Coronary artery (tissue), 2 donors: ENCODE measurements at regions not wholly inside any gene's neighbourhood (a gene's known extent, or its start where the extent isn't known, plus 50 kb on each side); places are given as distances from the start of the nearest gene placed in this dataset.

Experiments used
- DNase-seq: peaks from one replicate; pipeline ENCODE4 v3.0.0-alpha.2; 2017; ENCODE audit warnings: low spot score
- H3K27ac ChIP-seq, 2 donors: fragments of 200-600 bp; sonication (generic); one replicate each; pipeline ENCODE4 v1.5.1; 2016 to 2019
- H3K4me3 ChIP-seq: fragments of 200-600 bp; sonication (generic); 2 replicates; pipeline ENCODE4 v1.5.1; 2016; ENCODE audit warnings: mild to moderate bottlenecking, moderate library complexity
- TF ChIP-seq, protein P1 (sequence below): fragments of 200-600 bp; sonication (generic); IDR thresholded peaks from one replicate; pipeline ENCODE4 v1.5.1; 2019; ENCODE audit warnings: antibody characterized with exemption

DNA sequence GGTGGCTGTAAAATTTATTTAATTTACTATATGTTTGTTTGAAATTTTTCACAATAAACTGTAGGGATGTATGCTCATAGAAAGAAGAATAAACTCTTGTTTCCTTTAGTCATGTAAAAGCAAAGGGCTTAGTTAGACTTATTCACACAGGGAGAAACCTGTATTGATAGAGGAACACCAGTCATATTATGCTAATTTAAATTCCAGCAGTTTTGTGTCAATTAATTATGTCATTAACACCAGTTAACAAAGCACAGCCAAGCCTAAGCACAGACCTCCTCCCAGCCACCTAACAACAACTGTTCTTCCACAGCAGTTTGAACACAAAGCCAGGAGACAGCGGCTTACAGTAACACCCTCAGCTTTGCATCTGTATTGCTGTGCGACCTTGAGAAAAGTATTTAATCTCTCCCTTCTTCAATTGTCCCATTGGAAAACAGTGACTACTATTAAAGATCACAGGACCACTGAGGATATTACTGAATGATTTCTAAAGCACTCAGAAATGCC lies 260.8 kb upstream of the RRP15 start:
- no peak for DNase-seq
- no peak overlapping the region for H3K4me3 ChIP-seq
- no peak overlapping the region for H3K27ac ChIP-seq
- TF ChIP-seq, protein P1, sequence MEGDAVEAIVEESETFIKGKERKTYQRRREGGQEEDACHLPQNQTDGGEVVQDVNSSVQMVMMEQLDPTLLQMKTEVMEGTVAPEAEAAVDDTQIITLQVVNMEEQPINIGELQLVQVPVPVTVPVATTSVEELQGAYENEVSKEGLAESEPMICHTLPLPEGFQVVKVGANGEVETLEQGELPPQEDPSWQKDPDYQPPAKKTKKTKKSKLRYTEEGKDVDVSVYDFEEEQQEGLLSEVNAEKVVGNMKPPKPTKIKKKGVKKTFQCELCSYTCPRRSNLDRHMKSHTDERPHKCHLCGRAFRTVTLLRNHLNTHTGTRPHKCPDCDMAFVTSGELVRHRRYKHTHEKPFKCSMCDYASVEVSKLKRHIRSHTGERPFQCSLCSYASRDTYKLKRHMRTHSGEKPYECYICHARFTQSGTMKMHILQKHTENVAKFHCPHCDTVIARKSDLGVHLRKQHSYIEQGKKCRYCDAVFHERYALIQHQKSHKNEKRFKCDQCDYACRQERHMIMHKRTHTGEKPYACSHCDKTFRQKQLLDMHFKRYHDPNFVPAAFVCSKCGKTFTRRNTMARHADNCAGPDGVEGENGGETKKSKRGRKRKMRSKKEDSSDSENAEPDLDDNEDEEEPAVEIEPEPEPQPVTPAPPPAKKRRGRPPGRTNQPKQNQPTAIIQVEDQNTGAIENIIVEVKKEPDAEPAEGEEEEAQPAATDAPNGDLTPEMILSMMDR, result no peak

DNA sequence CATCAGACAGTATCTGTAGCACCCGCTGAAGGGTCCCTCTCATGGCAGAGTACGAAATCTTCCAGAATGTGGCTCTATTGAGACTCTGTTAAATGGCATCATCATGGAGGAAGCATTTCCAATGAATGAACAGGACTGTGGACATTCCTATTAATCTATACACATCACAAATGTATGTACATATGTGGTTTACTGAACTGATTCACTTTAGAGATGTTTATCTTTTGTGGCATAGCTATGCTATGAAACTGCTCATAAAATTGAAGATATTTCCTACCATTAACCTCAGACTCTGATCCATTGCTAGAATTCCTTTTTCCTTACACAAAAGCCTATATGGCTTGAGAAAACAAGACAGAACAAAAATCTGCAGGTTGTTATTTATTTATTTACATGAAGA lies 259.6 kb upstream of the RRP15 start:
- no peak for DNase-seq
- Histone ChIP-seq H3K27ac (no peak overlapping the region), H3K4me3 (no peak overlapping the region)
- TF ChIP-seq, protein P1, result no peak

DNA sequence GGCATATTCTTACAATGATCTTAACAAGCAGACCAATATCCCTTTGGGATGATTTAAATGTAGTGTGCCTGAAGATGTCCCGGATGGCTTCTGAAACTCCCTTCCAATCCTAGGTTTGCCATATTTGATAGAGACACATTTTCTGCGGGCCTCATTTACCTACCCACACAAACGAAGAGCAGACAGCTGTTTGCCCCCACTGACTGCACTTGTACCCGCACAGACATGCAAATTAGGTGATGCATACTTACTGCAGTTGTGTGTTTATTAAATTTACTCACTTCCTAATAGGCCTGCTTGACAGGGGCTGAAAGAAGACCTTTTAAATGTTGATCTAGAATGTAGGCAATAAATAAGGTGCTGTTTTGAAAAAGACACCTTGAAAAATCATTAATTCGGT lies 257.9 kb upstream of the RRP15 start:
- TF ChIP-seq, protein P1, result no peak
- no peak for DNase-seq
- no peak overlapping the region for H3K27ac ChIP-seq
- H3K4me3 ChIP-seq, result no peak overlapping the region

DNA sequence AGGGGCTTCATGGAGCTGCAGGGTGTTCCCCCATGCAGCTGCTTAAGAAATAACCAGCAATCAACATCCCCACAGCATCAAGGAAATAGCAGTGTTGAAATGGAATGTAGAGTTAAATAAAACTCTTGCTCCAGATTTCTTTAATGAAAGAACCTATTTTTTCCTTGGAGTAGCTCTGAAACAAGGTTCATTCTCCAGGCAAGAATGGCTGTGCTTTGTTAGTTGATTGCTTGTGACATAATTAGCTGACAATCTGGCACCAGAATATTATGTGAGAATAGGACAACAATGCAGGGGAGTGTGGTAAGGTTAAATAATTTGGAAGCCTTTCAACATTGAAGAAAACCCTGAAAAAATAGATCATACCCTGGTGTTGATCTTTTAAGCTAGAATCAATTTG lies 254.2 kb upstream of the RRP15 start:
- H3K27ac ChIP-seq, result no peak overlapping the region
- no peak for DNase-seq
- TF ChIP-seq, protein P1, result no peak

DNA sequence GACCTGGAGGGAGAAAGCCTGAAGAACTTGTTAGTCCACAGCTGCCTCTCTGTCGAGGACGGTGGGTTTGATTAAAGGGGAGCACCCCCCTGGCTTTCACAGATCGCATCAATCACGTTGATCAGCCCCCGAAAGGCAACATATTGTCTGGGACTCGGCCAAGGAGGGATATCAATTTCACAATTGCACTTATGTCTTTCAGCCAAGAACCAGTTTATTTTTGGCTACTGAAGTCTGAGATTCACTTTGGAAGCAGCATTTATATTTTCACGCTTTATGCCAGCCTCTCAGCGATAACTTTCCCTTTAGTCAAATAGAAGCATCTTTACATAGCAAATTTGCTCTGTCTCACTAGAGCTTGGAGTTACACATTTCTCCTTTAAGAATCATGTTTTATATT lies 253.2 kb upstream of the RRP15 start:
- H3K4me3 ChIP-seq, result no peak overlapping the region
- no peak overlapping the region for H3K27ac ChIP-seq
- TF ChIP-seq, protein P1, result no peak
- no peak for DNase-seq

More for the DNA sequence above, 254.2 kb upstream of the RRP15 start:
- no peak overlapping the region for H3K4me3 ChIP-seq

DNA sequence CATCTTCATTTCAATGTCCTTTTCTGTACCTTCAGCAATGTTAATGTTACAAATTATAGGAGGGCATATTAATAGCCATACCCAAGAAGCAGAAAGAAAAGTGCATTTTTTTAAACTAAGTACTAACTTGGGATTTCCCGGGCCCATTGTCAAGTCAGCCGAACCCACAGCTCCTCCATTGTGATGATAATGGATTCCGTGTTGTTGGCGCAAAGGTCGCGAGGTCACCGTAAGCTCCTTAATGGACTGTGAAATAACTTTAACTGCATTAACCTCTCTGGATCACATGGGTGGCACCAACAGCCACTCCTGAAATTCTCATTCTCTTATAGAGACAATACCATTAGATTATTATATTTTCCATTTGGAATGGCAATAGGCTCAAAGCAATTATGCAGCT lies 250.6 kb upstream of the RRP15 start:
- no peak overlapping the region for H3K4me3 ChIP-seq
- no peak overlapping the region for H3K27ac ChIP-seq
- no peak for DNase-seq
- TF ChIP-seq, protein P1, result no peak

DNA sequence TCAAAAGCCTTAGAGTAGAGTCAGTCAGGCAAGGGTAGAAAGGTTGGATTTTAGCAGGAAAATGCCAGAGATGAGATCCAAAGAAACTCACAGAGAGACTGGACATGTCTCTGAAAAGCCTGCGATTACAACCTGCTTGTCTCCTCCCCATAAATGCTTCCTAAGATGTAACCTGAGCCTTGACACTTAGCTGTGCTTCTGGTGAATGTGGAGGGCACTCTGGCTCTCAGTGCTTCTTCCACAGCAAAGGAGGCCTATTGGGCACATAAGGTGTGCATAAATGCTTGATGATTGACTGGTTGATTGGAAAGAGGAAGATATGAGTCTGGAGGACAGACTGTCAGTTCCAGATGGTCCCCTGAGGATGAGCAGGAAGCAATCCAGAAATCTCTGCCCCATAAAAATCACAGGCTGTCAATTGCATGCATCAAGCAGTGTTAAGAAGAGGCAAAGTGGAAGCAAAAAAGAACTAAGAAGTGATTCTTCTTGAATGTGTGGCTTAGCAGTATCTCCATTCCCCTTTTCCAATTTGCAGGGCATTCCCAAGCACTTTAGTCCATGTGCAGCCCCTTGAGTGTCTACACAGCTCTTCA lies 236.2 kb upstream of the RRP15 start:
- Histone ChIP-seq H3K27ac (no peak overlapping the region), H3K4me3 (no peak overlapping the region)
- TF ChIP-seq, protein P1, result no peak
- no peak for DNase-seq
